HG03460 (cell line): ENCODE measurements at regions not wholly inside any gene's neighbourhood (a gene's known extent, or its start where the extent isn't known, plus 50 kb on each side); places are given as distances from the start of the nearest gene placed in this dataset.
"Not testable (repeated sequence)": the region's sequence is repeated elsewhere in the genome, so short reads cannot be mapped to it uniquely, and the experiment has no call there.

Source experiments
- ATAC-seq: cut with Tn5 transposase; IDR thresholded peaks from one replicate; pipeline ENCODE4 v1.9.1; 2021; ENCODE audit not compliant: unreplicated experiment

DNA sequence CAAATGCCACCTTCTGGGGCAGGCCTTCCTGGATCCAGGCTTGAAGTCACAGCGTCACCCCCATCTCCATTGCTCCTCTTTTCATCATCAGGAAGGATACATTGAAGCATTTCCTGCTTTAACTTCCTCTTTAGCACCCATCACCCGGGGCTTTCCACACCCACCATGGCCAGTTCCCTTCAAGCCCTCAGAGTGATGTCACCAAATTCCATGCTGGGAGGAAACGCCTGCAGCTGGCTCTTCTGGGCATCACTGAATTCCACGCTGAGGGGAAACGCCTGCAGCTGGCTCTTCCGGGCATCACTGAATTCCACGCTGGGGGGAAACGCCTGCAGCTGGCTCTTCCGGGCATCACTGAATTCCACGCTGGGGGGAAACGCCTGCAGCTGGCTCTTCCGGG lies 354.6 kb downstream of the SMOC2 start:
- not testable (repeated sequence) for ATAC-seq

DNA sequence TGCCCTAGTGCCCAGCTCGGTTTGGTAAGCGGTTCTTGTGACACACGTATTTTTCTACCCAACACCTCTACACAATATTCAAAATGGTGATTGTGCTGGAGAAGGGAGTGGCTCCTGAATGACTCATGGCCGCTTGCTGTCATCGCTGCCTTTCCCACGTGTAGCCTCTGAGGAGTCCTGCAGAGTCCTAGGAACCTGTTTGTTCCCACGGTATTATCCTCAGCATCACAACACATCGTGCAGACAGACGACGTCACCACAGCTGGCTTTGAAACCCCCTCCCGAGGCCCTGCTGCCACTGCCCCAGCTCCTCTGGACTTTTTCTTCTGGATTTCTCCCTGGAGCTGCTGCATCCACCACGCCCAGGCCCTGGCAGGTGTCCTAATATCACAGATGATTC lies 353.5 kb downstream of the SMOC2 start:
- ATAC-seq: no peak

- no peak for ATAC-seq
Observed at GRCh38 chr6:168793649-168794048, 352.7 kb downstream of the SMOC2 start.

DNA sequence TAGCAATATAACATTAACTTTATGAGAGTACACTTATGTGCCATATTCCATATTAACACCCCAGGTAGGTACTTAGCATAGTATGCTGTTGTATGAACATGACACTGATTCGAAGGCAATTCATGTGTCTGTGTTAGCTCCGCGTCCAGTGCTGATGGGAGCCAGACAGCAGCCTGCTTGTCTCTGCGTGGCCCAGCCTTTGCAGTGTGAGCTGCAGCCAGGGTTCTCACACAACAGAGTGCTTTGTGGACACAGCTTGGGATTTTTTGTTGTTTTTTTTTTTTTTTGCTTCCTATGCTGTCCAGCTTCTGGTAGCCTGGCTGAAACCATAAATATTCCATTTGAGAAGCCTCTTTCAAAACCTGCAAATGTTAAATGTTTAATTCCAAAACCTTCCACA lies 350.9 kb downstream of the SMOC2 start:
- no peak for ATAC-seq

- ATAC-seq: no peak
Observed at GRCh38 chr6:168789699-168790098, 348.7 kb downstream of the SMOC2 start.

- ATAC-seq: no peak
Observed at GRCh38 chr6:168785720-168786511, 344.9 kb downstream of the SMOC2 start.

DNA sequence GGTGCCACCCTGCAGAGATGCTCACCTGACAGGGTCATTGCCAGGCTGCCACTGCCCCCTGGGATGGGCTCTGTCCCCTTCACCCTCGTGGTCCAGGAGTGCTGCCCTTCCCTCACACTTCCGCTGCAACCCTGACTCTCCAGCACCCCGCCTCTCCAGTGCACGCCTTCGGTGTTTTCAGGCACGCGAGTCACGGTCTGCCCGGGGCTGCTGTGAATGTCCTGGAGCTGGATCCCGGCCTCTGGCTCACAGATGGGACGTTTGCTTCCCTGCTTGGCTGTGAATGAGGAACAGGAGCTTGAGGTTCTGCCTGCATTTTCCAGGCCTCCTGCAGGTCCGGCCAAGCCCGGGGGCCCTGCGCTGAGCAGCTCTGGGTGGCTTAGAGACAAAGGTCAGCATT lies 343.4 kb downstream of the SMOC2 start:
- no peak for ATAC-seq

DNA sequence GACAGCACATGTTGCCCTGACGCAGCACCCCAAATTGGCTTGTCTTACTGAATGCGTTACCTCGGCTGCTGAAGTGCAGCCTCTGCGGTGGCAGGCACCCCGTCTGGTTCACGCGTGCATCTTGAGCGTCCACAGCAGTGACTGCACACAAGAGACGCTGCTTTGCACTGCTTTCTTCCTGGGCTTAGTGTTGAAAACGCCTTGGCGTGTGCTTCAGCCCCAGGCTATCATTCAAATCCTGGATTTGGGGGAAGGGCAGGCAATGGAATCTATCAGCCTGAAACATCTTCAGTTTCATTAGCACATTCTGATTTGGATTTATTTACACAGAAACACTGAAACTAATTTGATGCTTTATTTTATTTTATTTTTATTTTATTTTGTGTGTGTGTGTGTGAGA lies 342.7 kb downstream of the SMOC2 start:
- no peak for ATAC-seq

DNA sequence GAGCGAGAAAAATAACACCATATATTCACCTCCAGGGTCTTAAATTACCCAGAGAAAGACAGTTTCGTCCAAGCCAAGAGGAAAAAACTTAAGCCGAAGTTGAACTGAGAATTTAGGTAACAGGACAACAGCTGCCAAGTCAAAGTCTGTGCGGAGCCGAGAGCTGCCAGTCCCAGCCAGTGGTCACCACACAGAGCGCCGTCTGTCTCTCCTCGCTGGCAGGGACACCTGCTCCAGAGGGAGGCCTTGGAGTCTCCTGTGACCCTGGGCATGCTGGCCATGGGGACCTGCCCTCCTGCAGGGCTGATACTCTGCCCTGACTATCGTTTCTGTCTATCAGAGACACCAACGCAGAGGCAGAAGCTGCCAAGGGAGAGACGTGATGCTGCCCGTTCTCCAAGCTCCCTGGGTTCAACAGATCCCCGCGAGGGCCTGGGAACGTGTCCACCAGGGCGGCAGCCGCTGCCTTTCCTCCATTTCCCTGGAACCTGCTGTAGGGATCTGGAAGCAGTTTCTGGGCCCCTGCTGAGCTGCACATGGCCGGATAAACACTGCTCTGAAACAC lies 341.3 kb downstream of the SMOC2 start:
- ATAC-seq: no peak

DNA sequence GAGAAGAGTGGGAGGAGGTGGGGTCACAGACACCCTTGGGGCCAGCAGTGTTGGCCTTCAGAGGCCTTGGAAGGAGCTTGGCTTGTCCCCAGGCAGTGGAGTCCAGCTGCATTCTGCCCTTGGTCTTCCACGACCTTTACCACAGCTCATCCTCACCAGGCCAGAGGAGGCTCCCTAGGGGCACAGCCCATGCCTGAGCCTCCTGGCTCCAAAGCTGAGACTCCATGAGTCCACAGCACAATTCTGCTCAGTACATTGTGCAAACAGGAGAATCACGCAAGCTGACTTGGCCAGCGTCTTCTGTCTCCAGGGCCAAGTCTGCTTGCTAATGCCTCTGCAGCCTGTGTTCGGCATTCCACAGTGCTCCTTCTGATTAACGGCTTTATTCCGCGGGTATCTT lies 337.2 kb downstream of the SMOC2 start:
- ATAC-seq: no peak

DNA sequence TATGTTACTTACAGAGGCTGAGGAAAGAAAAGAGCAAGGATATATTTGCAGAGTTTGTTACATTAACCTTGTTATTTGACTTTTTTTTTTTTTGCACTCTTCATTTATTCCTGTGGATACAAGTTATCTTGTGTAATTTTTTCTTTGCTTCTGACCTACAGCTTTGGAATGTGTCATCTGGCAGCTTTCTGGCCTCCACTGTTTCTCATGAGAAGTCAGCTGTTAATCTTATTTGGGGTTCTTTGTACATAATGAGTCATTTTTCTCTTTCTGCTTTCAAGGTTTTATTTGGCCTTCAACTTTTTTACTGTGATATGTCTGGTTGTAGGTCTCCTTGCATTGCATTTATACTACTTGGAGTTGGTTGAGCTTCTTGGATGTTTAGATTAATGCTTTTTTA lies 333.4 kb downstream of the SMOC2 start:
- ATAC-seq: no peak

GRCh38 chr6:168773788-168774187 lies 332.8 kb downstream of the SMOC2 start:
- no peak for ATAC-seq

DNA sequence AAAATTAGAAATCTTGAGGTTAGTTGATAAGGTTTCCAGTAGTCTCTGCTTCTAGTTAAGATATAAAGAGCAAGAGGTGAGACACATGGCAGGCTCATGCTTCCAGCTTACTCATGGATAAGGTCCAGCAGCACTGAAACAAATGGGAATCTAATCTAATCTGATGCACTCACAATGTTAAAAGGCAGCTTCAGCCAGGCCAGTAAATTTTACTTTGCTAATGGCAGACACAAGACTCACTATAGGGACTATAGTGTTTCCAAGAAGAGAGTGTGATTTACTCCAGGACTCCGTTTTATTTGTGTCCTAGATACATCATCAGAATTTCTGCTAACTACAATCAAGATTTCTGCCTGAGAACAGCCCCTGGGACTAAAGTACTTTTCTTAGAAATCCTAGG lies 324.8 kb downstream of the SMOC2 start:
- no peak for ATAC-seq

- no peak for ATAC-seq
Observed at GRCh38 chr6:168756009-168756634, 315.1 kb downstream of the SMOC2 start.

DNA sequence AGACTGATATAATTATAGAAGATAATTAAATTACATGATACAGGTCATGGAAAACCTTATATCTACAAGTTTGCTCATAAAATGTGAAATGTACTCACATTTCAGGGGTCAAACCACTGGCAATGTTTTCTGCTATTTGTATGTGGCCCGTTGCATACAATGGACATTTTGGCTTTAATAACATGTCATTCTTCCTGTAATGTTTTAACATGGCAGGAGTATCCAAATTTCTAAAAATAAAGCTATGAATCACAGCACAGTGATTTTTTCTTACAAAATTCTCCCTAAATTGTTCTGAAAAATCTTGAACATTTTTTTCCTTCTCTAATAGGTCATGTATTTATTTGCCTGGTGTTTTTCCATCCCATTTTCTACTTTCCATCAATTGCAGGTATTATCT lies 305.7 kb downstream of the SMOC2 start:
- no peak for ATAC-seq

DNA sequence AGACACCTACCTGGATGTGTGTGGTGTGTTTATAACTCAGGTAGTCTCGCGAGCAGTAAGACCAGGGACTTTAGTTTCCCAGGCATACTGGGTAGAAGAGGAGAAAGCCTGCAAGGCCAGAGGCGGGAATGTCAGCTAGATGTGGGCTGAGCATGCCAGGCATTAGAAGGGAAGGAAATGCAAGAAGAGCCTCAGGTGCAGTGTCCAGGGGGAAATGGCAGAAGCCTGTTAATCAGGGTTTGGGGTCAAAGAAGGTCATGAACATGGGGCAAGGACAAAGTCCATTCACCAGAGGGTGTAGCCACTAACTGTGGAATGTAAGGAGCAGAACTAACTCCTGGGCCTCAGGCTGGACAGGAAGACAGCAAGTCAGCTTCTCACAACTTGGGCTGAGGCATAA lies 305.0 kb downstream of the SMOC2 start:
- no peak for ATAC-seq

DNA sequence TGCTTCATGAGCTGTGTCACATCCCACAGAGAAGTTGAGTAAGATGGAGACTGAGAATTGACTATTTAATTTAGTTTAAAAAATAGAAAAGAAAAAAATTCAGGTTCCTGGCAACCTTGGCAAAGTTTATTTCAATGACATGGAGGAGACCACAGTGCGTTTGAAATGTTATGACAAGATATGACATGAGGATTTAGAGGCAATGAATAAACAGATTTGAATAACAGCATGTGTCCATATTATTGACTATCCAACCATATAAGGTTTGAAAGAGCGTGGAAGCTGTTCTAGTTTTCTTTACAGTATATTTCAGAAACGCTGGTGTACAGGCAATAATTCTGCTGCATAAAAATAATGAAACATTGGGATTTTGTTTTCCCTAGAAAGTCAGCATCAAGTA lies 303.9 kb downstream of the SMOC2 start:
- no peak for ATAC-seq

GRCh38 chr6:168741942-168742782 lies 301.2 kb downstream of the SMOC2 start:
- no peak for ATAC-seq

DNA sequence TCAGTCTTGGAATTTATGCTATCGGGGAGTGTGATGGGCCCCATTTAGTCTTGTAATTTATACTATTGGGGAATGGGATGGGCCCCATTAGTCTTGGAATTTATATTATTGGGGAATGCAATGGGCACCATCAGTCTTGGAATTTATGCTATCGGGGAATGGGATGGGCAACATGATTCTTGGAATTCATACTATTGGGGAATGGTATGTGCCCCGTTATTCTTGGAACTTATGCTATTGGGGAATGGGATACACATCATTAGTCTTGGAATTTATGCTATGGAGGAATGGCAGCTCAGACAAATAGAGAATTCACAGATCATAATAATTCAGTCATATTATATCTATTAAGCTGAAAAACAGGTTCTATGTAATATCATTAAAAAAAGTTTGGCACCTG lies 300.3 kb downstream of the SMOC2 start:
- ATAC-seq: no peak

GRCh38 chr6:168739381-168739780 lies 298.4 kb downstream of the SMOC2 start:
- ATAC-seq: no peak

- ATAC-seq: no peak
Observed at GRCh38 chr6:168737481-168737880, 296.5 kb downstream of the SMOC2 start.

GRCh38 chr6:168737014-168737413 lies 296.0 kb downstream of the SMOC2 start:
- ATAC-seq: no peak
